Heart right ventricle (tissue), 16 donors: ENCODE measurements at regions not wholly inside any gene's neighbourhood (a gene's known extent, or its start where the extent isn't known, plus 50 kb on each side); places are given as distances from the start of the nearest gene placed in this dataset.

Source experiments
- ATAC-seq, 8 donors: fragments of 200-7000 bp; cut with Tn5 transposase; one replicate each; pipeline ENCODE4 v1.9.1; 2020; ENCODE audit warnings: mild to moderate bottlenecking in 8 of 8, moderate library complexity in 8 of 8, moderate number of reproducible peaks in 1 of 8
- DNase-seq, 2 donors: peaks; one replicate each; pipeline ENCODE4 v3.0.0-alpha.2; 2020
- H3K27ac ChIP-seq, 10 donors: fragments of 200-600 bp; sonication (generic) in 2 of 10; one replicate each; pipeline versions ENCODE4 v1.5.0 to v1.8.0; 2020 to 2022; ENCODE audit warnings: mild to moderate bottlenecking in 3 of 10
- H3K27me3 ChIP-seq, 7 donors: fragments of 200-600 bp; one replicate each; pipeline ENCODE4 v1.8.0; 2021 to 2022; ENCODE audit warnings: mild to moderate bottlenecking in 2 of 7
- H3K36me3 ChIP-seq, 9 donors: fragments of 200-600 bp; sonication (generic) in 1 of 9; one replicate each; pipeline versions ENCODE4 v1.5.0 to v1.8.0; 2020 to 2022; ENCODE audit warnings: mild to moderate bottlenecking in 2 of 9
- H3K4me1 ChIP-seq, 9 donors: fragments of 200-600 bp; sonication (generic) in 1 of 9; one replicate each; pipeline versions ENCODE4 v1.5.0 to v1.8.0; 2020 to 2022; ENCODE audit warnings: mild to moderate bottlenecking in 4 of 9
- H3K4me3 ChIP-seq, 10 donors: fragments of 200-600 bp; sonication (generic) in 2 of 10; one replicate each; pipeline versions ENCODE4 v1.5.0 to v1.8.0; 2020 to 2022; ENCODE audit warnings: mild to moderate bottlenecking in 7 of 10, moderate library complexity in 2 of 10
- H3K9me3 ChIP-seq, 11 donors: fragments of 200-600 bp in 10 of 11; sonication (generic) in 2 of 11; one replicate each; pipeline versions ENCODE4 v1.5.0 to v1.8.0; 2013 to 2022; ENCODE audit warnings: mild to moderate bottlenecking in 2 of 11, control low read depth in 1 of 11, moderate library complexity in 1 of 11
- CTCF ChIP-seq, 9 donors: fragments of 200-600 bp; sonication (generic) in 2 of 9; IDR thresholded peaks; one replicate each; pipeline versions ENCODE4 v1.5.0 to v1.8.0; 2021 to 2022; ENCODE audit warnings: antibody characterized with exemption in 9 of 9, mild to moderate bottlenecking in 5 of 9, moderate library complexity in 1 of 9
- WGBS, 2 donors: extraction: QIAGEN DNeasy Blood & Tissue Kit; methylation state at CpG; one replicate each; pipeline ENCODE4 v1.1.7; 2013; ENCODE audit warnings: inconsistent platforms in 1 of 2; 5-methylcytosine and 5-hydroxymethylcytosine counted together
- intact Hi-C, 10 donors: fragments of 100-400 bp; cut with DNase I; formaldehyde crosslinking; loops; one replicate each; pipeline versions ENCODE4 v1.11.1 to v1.14.2; 2022
- donor health status: Arrhythmogenic right ventricular cardiomyopathy.
- donor health status: ischemic (EF 13 %, LVEDD 7.1; RV severe dilation, severe dysfunction).
- donor health status: healthy with polysubstance abuse.
- donor health status: DM: no; HTN: yes; CAD: no.
- donor health status: DM: no; HTN: no; CAD: no.
- donor health status: ischemic (EF 25% LVEDD 6.9; RV normal size, moderate dysfunction).
- donor health status: ischemic (EF 25% LVEDD 5.7; RV mildly dilated, moderate dysfunction).
- donor health status: healthy.
- donor health status: DM: yes; HTN: yes; CAD: no.
- donor health status: Ischemic cardiomyopathy.
- donor health status: ischemic (EF 35%, LVEDD 5.7; RV mildly dilated, moderate dysfunction).
- donor health status: nonischemic (EF 11% LVEDD 7.7; RV severe dilation, severe dysfunction).
- donor health status: DM: yes; HTN: yes; CAD: no.
- donor health status: PGD.
- donor health status: ischemic (EF 29% LVEDD 5.4; RV normal size, mild dysfunction).
- donor health status: nonischemic (EF 23%, LVEDD 6.1; RV moderate dilation, normal function).

- intact Hi-C loops: loop anchor here in 1 of 10 donors (5.0 kb wide), 1 partner anchor 46 kb away; no protein-coding TSS in a partner anchor
- Histone ChIP-seq H3K27me3 (no peaks in the 10 kb centered on the region), H3K9me3 (no peaks in the 10 kb centered on the region), H3K4me3 (no peak overlapping the region), H3K36me3 (no peaks in the 10 kb centered on the region), H3K4me1 (peaks cover 0 to 49% (median 16%) of the 10 kb centered on the region in 9 donors), H3K27ac (peak overlapping the region in 1 of 10 donors; percentile 0)
- DNase-seq (no peak), ATAC-seq (no peak)
- TF ChIP-seq CTCF (IDR thresholded peaks at IDR 0.05): no peak
These were observed 201.3 kb upstream of the HMCN1 start for GRCh38 chr1:185532856-185533255.

- DNase-seq (no peak), ATAC-seq (no peak)
- H3K27me3 ChIP-seq: no peaks in the 10 kb centered on the region
- no peak for TF ChIP-seq CTCF (IDR thresholded peaks at IDR 0.05)
- 90 to 91% methylated on average over 4 of the region's 4 CpGs for WGBS, 2 donors
- no peak overlapping the region for H3K4me3 ChIP-seq
- no peak overlapping the region for H3K27ac ChIP-seq
- no peaks in the 10 kb centered on the region for H3K9me3 ChIP-seq
- peaks cover 0 to 49% (median 16%) of the 10 kb centered on the region in 9 donors for H3K4me1 ChIP-seq
- no peaks in the 10 kb centered on the region for H3K36me3 ChIP-seq
- intact Hi-C loops: loop anchor here in 1 of 10 donors (5.0 kb wide), 1 partner anchor 45 kb away; no protein-coding TSS in a partner anchor
These were observed 202.4 kb upstream of the HMCN1 start for GRCh38 chr1:185531838-185532237.

GRCh38 chr1:185530215-185530614, 204.0 kb upstream of the HMCN1 start:
- DNase-seq: no peak
- intact Hi-C loops: loop anchor here in 1 of 10 donors (5.0 kb wide), 1 partner anchor 43 kb away; no protein-coding TSS in a partner anchor
- Histone ChIP-seq H3K9me3 (no peaks in the 10 kb centered on the region), H3K4me3 (no peak overlapping the region), H3K27ac (no peak overlapping the region), H3K27me3 (no peaks in the 10 kb centered on the region), H3K36me3 (no peaks in the 10 kb centered on the region), H3K4me1 (peaks cover 0 to 39% (median 16%) of the 10 kb centered on the region in 9 donors)
- no peak for TF ChIP-seq CTCF (IDR thresholded peaks at IDR 0.05)
- ATAC-seq: no peak
- WGBS, 2 donors: 63 to 72% methylated on average over 3 of the region's 3 CpGs

- no peak for TF ChIP-seq CTCF (IDR thresholded peaks at IDR 0.05)
- no peaks in the 10 kb centered on the region for H3K27me3 ChIP-seq
- intact Hi-C loops: loop anchor here in 1 of 10 donors (5.0 kb wide), 1 partner anchor 42 kb away; no protein-coding TSS in a partner anchor
- WGBS, 2 donors: 68 to 75% methylated on average over 3 of the region's 3 CpGs
- no peaks in the 10 kb centered on the region for H3K36me3 ChIP-seq
- ATAC-seq (no peak), DNase-seq (no peak)
- no peak overlapping the region for H3K27ac ChIP-seq
- H3K4me1 ChIP-seq: peaks cover 0 to 33% (median 13%) of the 10 kb centered on the region in 9 donors
- H3K4me3 ChIP-seq: no peak overlapping the region
- H3K9me3 ChIP-seq: no peaks in the 10 kb centered on the region
These were observed 204.5 kb upstream of the HMCN1 start for GRCh38 chr1:185529673-185530072.
